MM.1S (cell line): ENCODE measurements at regions not wholly inside any gene's neighbourhood (a gene's known extent, or its start where the extent isn't known, plus 50 kb on each side); places are given as distances from the start of the nearest gene placed in this dataset.

Experiments used
- DNase-seq: peaks from one replicate; pipeline ENCODE4 v3.0.0-alpha.2; 2015
- H2AFZ ChIP-seq: fragments of 300-600 bp; sonication (generic); 2 replicates; pipeline ENCODE4 v1.6.0; 2016; ENCODE audit warnings: antibody characterized with exemption, low read length
- H3F3A ChIP-seq: fragments of 300-600 bp; sonication (generic); 2 replicates; pipeline ENCODE4 v1.6.1; 2016; ENCODE audit warnings: mild to moderate bottlenecking, antibody characterized with exemption, low read length, moderate library complexity, mixed read lengths; ENCODE audit not compliant: insufficient read depth
- H3K27ac ChIP-seq: fragments of 300-600 bp; sonication (generic); 2 replicates; pipeline ENCODE4 v1.5.1; 2016; ENCODE audit warnings: mild to moderate bottlenecking, low read length
- H3K27me3 ChIP-seq: fragments of 300-600 bp; sonication (generic); replicated peaks from 2 replicates; pipeline ENCODE4 v1.6.0; 2016; ENCODE audit warnings: low read length; ENCODE audit not compliant: insufficient read depth
- H3K36me3 ChIP-seq: fragments of 300-600 bp; sonication (generic); replicated peaks from 2 replicates; pipeline ENCODE4 v1.6.1; 2016; ENCODE audit warnings: mild to moderate bottlenecking, low read length, mixed read lengths; ENCODE audit not compliant: insufficient read depth
- H3K4me1 ChIP-seq: fragments of 300-600 bp; sonication (generic); 2 replicates; pipeline ENCODE4 v1.6.1; 2016; ENCODE audit warnings: low read length, mixed read lengths
- H3K4me2 ChIP-seq: fragments of 300-600 bp; sonication (generic); 2 replicates; pipeline ENCODE4 v1.6.0; 2016; ENCODE audit warnings: low read depth, low read length
- H3K4me3 ChIP-seq: fragments of 300-600 bp; sonication (generic); 2 replicates; pipeline ENCODE4 v1.5.1; 2016; ENCODE audit warnings: low read length, mixed read lengths
- H3K79me2 ChIP-seq: fragments of 300-600 bp; sonication (generic); 2 replicates; pipeline ENCODE4 v1.6.1; 2016; ENCODE audit warnings: mixed run types, low read length, mixed read lengths
- H3K9ac ChIP-seq: fragments of 300-600 bp; sonication (generic); 2 replicates; pipeline ENCODE4 v1.6.1; 2016; ENCODE audit warnings: low read length, mixed read lengths
- H3K9me2 ChIP-seq: fragments of 300-600 bp; sonication (generic); replicated peaks from 2 replicates; pipeline ENCODE4 v1.6.1; 2016; ENCODE audit warnings: mild to moderate bottlenecking, low read length, mixed read lengths; ENCODE audit not compliant: insufficient read depth
- H3K9me3 ChIP-seq: fragments of 300-600 bp; sonication (generic); replicated peaks from 2 replicates; pipeline ENCODE4 v1.6.1; 2016; ENCODE audit warnings: mild to moderate bottlenecking, low read length, mixed read lengths; ENCODE audit not compliant: insufficient read depth
- H4K20me1 ChIP-seq: fragments of 300-600 bp; sonication (generic); 2 replicates; pipeline ENCODE4 v1.6.1; 2016; ENCODE audit warnings: mild to moderate bottlenecking, low read length, moderate library complexity, mixed read lengths; ENCODE audit not compliant: insufficient read depth
- EZH2 ChIP-seq: fragments of 300-600 bp; sonication (generic); optimal IDR thresholded peaks from 2 replicates; pipeline ENCODE3; 2017; ENCODE audit warnings: low read depth, mild to moderate bottlenecking, antibody characterized with exemption, low read length, mixed read lengths
- EZH2phosphoT487 ChIP-seq: fragments of 300-600 bp; sonication (generic); IDR thresholded peaks from 2 replicates; pipeline ENCODE4 v1.6.1; 2018; ENCODE audit warnings: antibody characterized with exemption, low read length
- TF ChIP-seq, protein P1 (sequence below): fragments of 300-600 bp; sonication (generic); IDR thresholded peaks from 2 replicates; pipeline ENCODE4 v1.5.1; 2016; ENCODE audit warnings: antibody characterized with exemption, low read length, mixed read lengths

DNA sequence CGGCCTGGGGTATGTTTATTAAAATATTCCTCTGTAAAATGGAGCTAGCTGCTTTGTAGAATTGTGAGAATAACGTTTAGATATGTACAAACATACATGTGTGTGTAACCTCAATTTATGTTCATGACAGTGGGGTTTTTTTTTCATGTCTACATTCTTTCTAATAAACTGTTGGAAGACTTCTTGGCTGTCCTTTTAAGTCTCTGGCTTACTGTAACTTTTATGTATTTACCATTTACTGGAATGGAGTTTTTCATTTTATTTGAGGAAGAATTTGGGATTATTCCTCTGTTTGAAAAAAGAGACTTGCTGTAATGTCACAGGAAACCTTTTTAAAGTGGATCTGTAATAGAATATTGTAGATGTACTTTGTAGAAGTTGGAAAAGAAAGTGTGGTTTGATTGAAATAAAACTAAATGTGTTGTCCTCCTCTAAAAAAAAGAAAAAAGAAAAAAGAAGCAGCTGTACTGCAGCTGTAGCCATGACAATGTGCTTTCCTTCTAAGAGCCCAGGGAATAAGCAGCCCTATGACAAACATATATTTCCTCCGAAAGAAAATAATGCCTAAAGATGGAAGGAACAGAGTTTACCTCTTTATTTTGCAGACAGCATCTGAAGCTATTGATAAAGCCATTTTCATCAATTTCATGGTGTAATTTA lies 71.2 kb upstream of the FREM1 start:
- no peak for DNase-seq
- TF ChIP-seq EZH2phosphoT487 (no peak), EZH2 (no peak)
- TF ChIP-seq, protein P1, sequence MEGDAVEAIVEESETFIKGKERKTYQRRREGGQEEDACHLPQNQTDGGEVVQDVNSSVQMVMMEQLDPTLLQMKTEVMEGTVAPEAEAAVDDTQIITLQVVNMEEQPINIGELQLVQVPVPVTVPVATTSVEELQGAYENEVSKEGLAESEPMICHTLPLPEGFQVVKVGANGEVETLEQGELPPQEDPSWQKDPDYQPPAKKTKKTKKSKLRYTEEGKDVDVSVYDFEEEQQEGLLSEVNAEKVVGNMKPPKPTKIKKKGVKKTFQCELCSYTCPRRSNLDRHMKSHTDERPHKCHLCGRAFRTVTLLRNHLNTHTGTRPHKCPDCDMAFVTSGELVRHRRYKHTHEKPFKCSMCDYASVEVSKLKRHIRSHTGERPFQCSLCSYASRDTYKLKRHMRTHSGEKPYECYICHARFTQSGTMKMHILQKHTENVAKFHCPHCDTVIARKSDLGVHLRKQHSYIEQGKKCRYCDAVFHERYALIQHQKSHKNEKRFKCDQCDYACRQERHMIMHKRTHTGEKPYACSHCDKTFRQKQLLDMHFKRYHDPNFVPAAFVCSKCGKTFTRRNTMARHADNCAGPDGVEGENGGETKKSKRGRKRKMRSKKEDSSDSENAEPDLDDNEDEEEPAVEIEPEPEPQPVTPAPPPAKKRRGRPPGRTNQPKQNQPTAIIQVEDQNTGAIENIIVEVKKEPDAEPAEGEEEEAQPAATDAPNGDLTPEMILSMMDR, result no peak
- Histone ChIP-seq H3K4me2 (no peak overlapping the region), H3K79me2 (no peaks in the 10 kb centered on the region), H3K36me3 (no peaks in the 10 kb centered on the region), H3K9me2 (no peaks in the 10 kb centered on the region), H3K9me3 (no peaks in the 10 kb centered on the region), H3K27me3 (no peaks in the 10 kb centered on the region), H4K20me1 (no peaks in the 10 kb centered on the region), H3K27ac (no peak overlapping the region), H3K4me3 (no peak overlapping the region), H3K9ac (no peak overlapping the region), H3K4me1 (no peaks in the 10 kb centered on the region), H2AFZ (no peak overlapping the region), H3F3A (no peaks in the 10 kb centered on the region)

DNA sequence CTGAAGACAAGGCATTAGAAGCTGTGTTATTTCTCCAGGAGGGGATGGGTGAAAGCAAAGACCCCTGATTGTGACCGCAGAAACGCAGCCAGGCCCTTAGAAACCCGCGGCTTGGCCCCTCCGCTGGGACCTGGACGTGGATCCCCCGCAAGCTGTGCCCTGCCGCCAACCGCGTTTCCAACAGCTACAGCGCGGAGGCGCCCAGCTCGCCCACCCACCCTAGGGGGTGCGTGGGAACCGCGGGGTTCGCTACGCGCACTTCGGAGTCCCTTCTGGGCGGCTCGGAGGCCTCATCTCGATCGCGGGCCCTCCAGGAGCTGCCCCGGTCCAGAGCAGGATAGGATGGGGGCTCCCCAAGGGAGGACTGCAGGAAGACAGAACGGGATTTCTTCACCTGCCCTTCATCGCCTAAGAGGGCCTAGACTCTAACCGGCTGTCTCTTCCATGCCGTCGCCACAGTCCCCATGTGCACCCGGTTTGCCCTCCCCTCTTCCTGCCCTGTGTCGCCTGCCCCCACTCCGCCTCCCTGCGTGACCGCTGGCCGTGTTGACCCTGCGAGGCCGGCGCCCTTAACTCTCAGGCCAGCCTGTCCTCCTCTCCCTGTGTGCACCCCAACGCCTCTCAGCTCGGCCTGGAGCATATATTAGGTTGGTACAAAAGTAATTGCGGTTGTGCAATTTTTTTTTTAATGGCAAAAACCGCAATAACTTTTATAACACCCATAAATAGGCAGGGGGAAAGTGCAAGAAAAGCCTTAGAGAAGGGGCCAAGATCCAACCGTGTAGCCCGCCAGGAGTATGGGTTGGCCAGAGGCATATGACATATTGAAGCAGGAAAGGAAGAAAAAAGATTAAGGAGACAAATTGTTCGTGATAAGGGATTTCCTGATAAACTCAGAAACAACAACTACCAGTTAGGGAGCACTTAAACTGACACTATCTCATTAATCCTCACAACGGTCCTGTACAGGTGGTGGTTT lies 68.1 kb upstream of the FREM1 start:
- no peaks in the 10 kb centered on the region for H3K4me1 ChIP-seq
- H3K9ac ChIP-seq, result no peak overlapping the region
- no peaks in the 10 kb centered on the region for H3K79me2 ChIP-seq
- no peaks in the 10 kb centered on the region for H3K9me2 ChIP-seq
- no peaks in the 10 kb centered on the region for H3K9me3 ChIP-seq
- H4K20me1 ChIP-seq, result no peaks in the 10 kb centered on the region
- TF ChIP-seq EZH2phosphoT487 (no peak), EZH2 (no peak)
- TF ChIP-seq, protein P1, result no peak
- no peak for DNase-seq
- H2AFZ ChIP-seq, result no peak overlapping the region
- no peaks in the 10 kb centered on the region for H3K27me3 ChIP-seq
- no peaks in the 10 kb centered on the region for H3K36me3 ChIP-seq
- H3F3A ChIP-seq, result no peaks in the 10 kb centered on the region
- H3K4me2 ChIP-seq, result no peak overlapping the region
- H3K27ac ChIP-seq, result no peak overlapping the region
- H3K4me3 ChIP-seq, result no peak overlapping the region

DNA sequence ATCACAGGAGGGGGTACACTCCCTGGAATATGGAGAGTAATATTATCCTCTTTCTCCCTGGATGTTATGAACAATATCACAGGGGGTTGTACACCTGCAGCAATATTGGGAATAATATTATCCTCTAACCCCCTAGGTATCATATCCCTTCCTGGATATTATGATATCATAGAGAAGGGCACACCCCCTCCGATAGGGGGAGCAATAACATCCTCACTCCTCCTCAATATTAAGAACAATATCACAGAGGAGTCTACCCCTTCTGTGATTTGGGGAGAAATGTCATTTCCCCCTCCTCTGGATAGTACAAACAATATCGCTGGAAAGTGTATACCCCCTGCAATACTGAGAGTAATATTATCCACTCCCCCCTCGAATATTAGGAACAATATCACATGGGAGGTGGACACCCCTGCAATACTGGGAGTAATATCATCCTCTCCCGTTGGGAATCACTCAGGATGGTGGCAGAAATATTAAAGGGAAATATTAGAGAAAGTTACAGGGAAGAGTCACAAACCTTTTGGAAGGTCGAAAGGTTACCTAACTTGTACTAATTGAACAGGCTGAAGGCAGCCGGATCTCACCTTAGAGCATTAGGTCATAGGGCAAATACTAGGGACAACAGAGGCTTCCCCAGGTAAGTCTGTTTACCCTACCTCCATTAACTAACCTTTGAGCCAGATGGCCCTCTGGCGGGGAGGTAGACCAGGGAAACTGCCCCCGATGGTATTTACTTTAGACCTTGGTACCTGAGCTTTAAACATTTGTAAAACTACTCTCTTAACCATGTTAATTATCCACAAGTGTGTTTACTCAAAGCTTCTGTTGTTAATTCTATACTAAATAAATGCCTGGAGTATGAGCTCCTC lies 57.5 kb upstream of the FREM1 start:
- TF ChIP-seq, protein P1, result no peak
- TF ChIP-seq EZH2phosphoT487, result no peak
- no peak for TF ChIP-seq EZH2
- no peak overlapping the region for H3K4me3 ChIP-seq
- no peaks in the 10 kb centered on the region for H3K36me3 ChIP-seq
- H3K4me2 ChIP-seq, result no peak overlapping the region
- no peak overlapping the region for H3K9ac ChIP-seq
- no peaks in the 10 kb centered on the region for H3F3A ChIP-seq
- no peak for DNase-seq
- no peak overlapping the region for H3K27ac ChIP-seq
- H3K79me2 ChIP-seq, result no peaks in the 10 kb centered on the region
- no peaks in the 10 kb centered on the region for H4K20me1 ChIP-seq
- H3K27me3 ChIP-seq, result no peaks in the 10 kb centered on the region
- H2AFZ ChIP-seq, result no peak overlapping the region
- H3K4me1 ChIP-seq, result no peaks in the 10 kb centered on the region
- H3K9me2 ChIP-seq, result no peaks in the 10 kb centered on the region
- no peaks in the 10 kb centered on the region for H3K9me3 ChIP-seq
